ENCODE measurements at regions not wholly inside any gene's neighbourhood (a gene's known extent, or its start where the extent isn't known, plus 50 kb on each side); places are given as distances from the start of the nearest gene placed in this dataset.

- TF ChIP-seq, protein P1, sequence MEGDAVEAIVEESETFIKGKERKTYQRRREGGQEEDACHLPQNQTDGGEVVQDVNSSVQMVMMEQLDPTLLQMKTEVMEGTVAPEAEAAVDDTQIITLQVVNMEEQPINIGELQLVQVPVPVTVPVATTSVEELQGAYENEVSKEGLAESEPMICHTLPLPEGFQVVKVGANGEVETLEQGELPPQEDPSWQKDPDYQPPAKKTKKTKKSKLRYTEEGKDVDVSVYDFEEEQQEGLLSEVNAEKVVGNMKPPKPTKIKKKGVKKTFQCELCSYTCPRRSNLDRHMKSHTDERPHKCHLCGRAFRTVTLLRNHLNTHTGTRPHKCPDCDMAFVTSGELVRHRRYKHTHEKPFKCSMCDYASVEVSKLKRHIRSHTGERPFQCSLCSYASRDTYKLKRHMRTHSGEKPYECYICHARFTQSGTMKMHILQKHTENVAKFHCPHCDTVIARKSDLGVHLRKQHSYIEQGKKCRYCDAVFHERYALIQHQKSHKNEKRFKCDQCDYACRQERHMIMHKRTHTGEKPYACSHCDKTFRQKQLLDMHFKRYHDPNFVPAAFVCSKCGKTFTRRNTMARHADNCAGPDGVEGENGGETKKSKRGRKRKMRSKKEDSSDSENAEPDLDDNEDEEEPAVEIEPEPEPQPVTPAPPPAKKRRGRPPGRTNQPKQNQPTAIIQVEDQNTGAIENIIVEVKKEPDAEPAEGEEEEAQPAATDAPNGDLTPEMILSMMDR (IDR thresholded peaks at IDR 0.05; ENCODE audit: extremely low read depth in 1 of 2, insufficient read depth in 1 of 2, low read depth in 1 of 2, low read length in 2 of 2), result no peak
- TF ChIP-seq MAX (IDR thresholded peaks at IDR 0.05; ENCODE audit: insufficient read depth, insufficient read length), result no peak
- TF ChIP-seq JUN (IDR thresholded peaks at IDR 0.05; ENCODE audit: borderline replicate concordance, insufficient read depth, insufficient read length, low read depth), result no peak
- no peak for TF ChIP-seq EZH2 (IDR thresholded peaks at IDR 0.05; ENCODE audit: borderline replicate concordance, low read depth, low read length, severe bottlenecking)
- TF ChIP-seq POLR2A (IDR thresholded peaks at IDR 0.05; ENCODE audit: low read depth, low read length), result no peak
- no peak for TF ChIP-seq GATA2 (IDR thresholded peaks at IDR 0.05; ENCODE audit: insufficient read depth, insufficient read length, low read depth, low read length)
- ChIA-PET POLR2A (no interaction called here), CTCF (no interaction called here)
- Histone ChIP-seq H3K4me1 (ENCODE audit: control insufficient read depth, extremely low read depth, insufficient read depth, low read length) (no peaks in the 10 kb centered on the region), H3K9me3 (replicated peaks; ENCODE audit: control insufficient read depth, insufficient read depth, low read length) (peaks cover 3% of the 10 kb centered on the region), H3K36me3 (ENCODE audit: control insufficient read depth in 2 of 2, extremely low read depth in 1 of 2, insufficient read depth in 2 of 2, low read length in 2 of 2) (no peaks in the 10 kb centered on the region), H2AFZ (ENCODE audit: low read depth, low read length) (no peak overlapping the region), H4K20me1 (replicated peaks; ENCODE audit: control insufficient read depth, extremely low read depth, insufficient read depth, low read length) (no peaks in the 10 kb centered on the region), H3K9ac (replicated peaks; ENCODE audit: extremely low read depth, insufficient read depth, low read length) (no peak overlapping the region), H3K27me3 (ENCODE audit: control insufficient read depth in 2 of 2, insufficient read depth in 2 of 2, low read length in 2 of 2) (no peaks in the 10 kb centered on the region), H3K27ac (ENCODE audit: insufficient read depth, low read depth, low read length) (no peak overlapping the region), H3K79me2 (ENCODE audit: control insufficient read depth, insufficient read depth, low read length) (no peaks in the 10 kb centered on the region), H3K4me3 (replicated peaks in 1 of 3; ENCODE audit: insufficient read depth in 1 of 3, low read depth in 1 of 3, low read length in 3 of 3) (no peak overlapping the region), H3K9me1 (replicated peaks; ENCODE audit: control insufficient read depth, extremely low read depth, insufficient read depth, low read length) (no peaks in the 10 kb centered on the region), H3K4me2 (ENCODE audit: insufficient read depth, low read length) (no peak overlapping the region)
- BruUV-seq (replicated peaks), result no TSS peak
- dilution Hi-C loops (cut with MboI; ENCODE audit: extremely low pct_ligation_motif_present, low sequenced_read_pairs), result no loop called here
- DNase-seq (ENCODE audit: low read depth, low spot score) (no peak), FAIRE-seq (no peak)
- intact Hi-C loops (cut with micrococcal nuclease), result no loop called here
Observed at GRCh38 chr11:127281534-127281933, 281.0 kb upstream of the KIRREL3 start.

DNA sequence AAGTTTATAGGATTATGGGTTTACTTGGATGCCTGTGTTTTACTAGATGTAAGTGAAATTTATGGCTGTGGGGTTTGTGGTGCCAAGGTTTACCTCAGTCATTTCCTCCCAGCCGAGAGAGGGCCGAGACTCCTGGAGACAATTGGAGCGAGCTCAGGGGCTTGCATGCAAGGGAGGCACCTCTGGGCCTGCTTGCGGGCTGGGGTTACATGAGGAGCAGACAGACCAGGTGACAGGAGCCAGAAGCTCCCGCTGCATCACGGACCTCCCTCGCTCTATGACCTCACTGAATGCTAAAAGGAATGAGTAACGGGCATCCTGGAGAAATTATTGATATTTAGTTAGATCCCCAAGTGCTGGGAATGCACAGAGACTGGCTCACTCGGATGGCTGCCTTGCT, 275.2 kb upstream of the KIRREL3 start:
- no peak overlapping the region for H3K4me2 ChIP-seq (ENCODE audit: insufficient read depth, low read length)
- DNase-seq (ENCODE audit: low read depth, low spot score), result no peak
- H3K9me3 ChIP-seq (replicated peaks; ENCODE audit: control insufficient read depth, insufficient read depth, low read length), result peaks cover 1% of the 10 kb centered on the region
- H3K27me3 ChIP-seq (ENCODE audit: control insufficient read depth in 2 of 2, insufficient read depth in 2 of 2, low read length in 2 of 2), result no peaks in the 10 kb centered on the region
- H2AFZ ChIP-seq (ENCODE audit: low read depth, low read length), result no peak overlapping the region
- TF ChIP-seq MAX (IDR thresholded peaks at IDR 0.05; ENCODE audit: insufficient read depth, insufficient read length) (no peak), GATA2 (IDR thresholded peaks at IDR 0.05; ENCODE audit: insufficient read depth, insufficient read length, low read depth, low read length) (no peak), POLR2AphosphoS5 (IDR thresholded peaks at IDR 0.05; ENCODE audit: insufficient read depth, low read depth, low read length) (no peak), MYC (IDR thresholded peaks at IDR 0.05; ENCODE audit: low read depth, low read length) (no peak), POLR2A (IDR thresholded peaks at IDR 0.05; ENCODE audit: low read depth, low read length) (no peak), EZH2 (IDR thresholded peaks at IDR 0.05; ENCODE audit: borderline replicate concordance, low read depth, low read length, severe bottlenecking) (no peak), FOS (IDR thresholded peaks at IDR 0.05; ENCODE audit: borderline replicate concordance, insufficient read depth, low read length) (no peak), JUN (IDR thresholded peaks at IDR 0.05; ENCODE audit: borderline replicate concordance, insufficient read depth, insufficient read length, low read depth) (no peak)
- TF ChIP-seq, protein P1 (IDR thresholded peaks at IDR 0.05; ENCODE audit: extremely low read depth in 1 of 2, insufficient read depth in 1 of 2, low read depth in 1 of 2, low read length in 2 of 2), result no peak
- H3K9ac ChIP-seq (replicated peaks; ENCODE audit: extremely low read depth, insufficient read depth, low read length), result no peak overlapping the region
- no peaks in the 10 kb centered on the region for H3K4me1 ChIP-seq (ENCODE audit: control insufficient read depth, extremely low read depth, insufficient read depth, low read length)
- intact Hi-C loops (cut with micrococcal nuclease), result no loop called here
- ChIA-PET POLR2A (no interaction called here), CTCF (no interaction called here)
- H3K36me3 ChIP-seq (ENCODE audit: control insufficient read depth in 2 of 2, extremely low read depth in 1 of 2, insufficient read depth in 2 of 2, low read length in 2 of 2), result no peaks in the 10 kb centered on the region
- H3K4me3 ChIP-seq (replicated peaks in 1 of 3; ENCODE audit: insufficient read depth in 1 of 3, low read depth in 1 of 3, low read length in 3 of 3), result no peak overlapping the region
- no peak for FAIRE-seq
- dilution Hi-C loops (cut with MboI; ENCODE audit: extremely low pct_ligation_motif_present, low sequenced_read_pairs), result no loop called here
- H3K27ac ChIP-seq (ENCODE audit: insufficient read depth, low read depth, low read length), result no peak overlapping the region
- H3K79me2 ChIP-seq (ENCODE audit: control insufficient read depth, insufficient read depth, low read length), result no peaks in the 10 kb centered on the region
- H4K20me1 ChIP-seq (replicated peaks; ENCODE audit: control insufficient read depth, extremely low read depth, insufficient read depth, low read length), result no peaks in the 10 kb centered on the region
- BruUV-seq (replicated peaks), result no TSS peak
- H3K9me1 ChIP-seq (replicated peaks; ENCODE audit: control insufficient read depth, extremely low read depth, insufficient read depth, low read length), result no peaks in the 10 kb centered on the region

Data from endothelial cell of umbilical vein (primary cell).